AG04450 (cell line): ENCODE measurements at regions not wholly inside any gene's neighbourhood (a gene's known extent, or its start where the extent isn't known, plus 50 kb on each side); places are given as distances from the start of the nearest gene placed in this dataset.

Experiments used
- CTCF ChIA-PET: fragments of 300-600, 350-600 bp; formaldehyde crosslinking; extraction: SDS; loops from one replicate; lab custom pipeline; 2022; ENCODE audit warnings: antibody characterized with exemption, inconsistent platforms; lab: Charles Lee
- POLR2A ChIA-PET: fragments of 350-600 bp; formaldehyde crosslinking; extraction: SDS; loops from one replicate; lab custom pipeline; 2021; ENCODE audit warnings: antibody characterized with exemption, inconsistent platforms; lab: Yijun Ruan, JAX
- DNase-seq: peaks from one replicate; pipeline ENCODE4 v3.0.0-alpha.2; 2011; ENCODE audit warnings: low read depth, low spot score
- H3K27ac ChIP-seq: one replicate; pipeline ENCODE4 v1.5.1; 2012; ENCODE audit warnings: low read depth, low read length, control low read depth
- H3K27me3 ChIP-seq: one replicate; pipeline ENCODE4 v1.6.0; 2012; ENCODE audit warnings: low read length; ENCODE audit not compliant: control insufficient read depth, insufficient read depth
- H3K4me3 ChIP-seq: 2 replicates; pipeline ENCODE4 v1.5.1; 2011; ENCODE audit warnings: mild to moderate bottlenecking, low read depth, low read length, control low read depth
- H3K9me3 ChIP-seq: 2 replicates; pipeline ENCODE4 v1.5.1; 2012; ENCODE audit warnings: low read length; ENCODE audit not compliant: control insufficient read depth, insufficient read depth
- TF ChIP-seq, protein P1 (sequence below): IDR thresholded peaks from 2 replicates; pipeline ENCODE4 v1.5.1; 2011; ENCODE audit warnings: low read depth, low read length, control low read depth, inconsistent platforms

DNA sequence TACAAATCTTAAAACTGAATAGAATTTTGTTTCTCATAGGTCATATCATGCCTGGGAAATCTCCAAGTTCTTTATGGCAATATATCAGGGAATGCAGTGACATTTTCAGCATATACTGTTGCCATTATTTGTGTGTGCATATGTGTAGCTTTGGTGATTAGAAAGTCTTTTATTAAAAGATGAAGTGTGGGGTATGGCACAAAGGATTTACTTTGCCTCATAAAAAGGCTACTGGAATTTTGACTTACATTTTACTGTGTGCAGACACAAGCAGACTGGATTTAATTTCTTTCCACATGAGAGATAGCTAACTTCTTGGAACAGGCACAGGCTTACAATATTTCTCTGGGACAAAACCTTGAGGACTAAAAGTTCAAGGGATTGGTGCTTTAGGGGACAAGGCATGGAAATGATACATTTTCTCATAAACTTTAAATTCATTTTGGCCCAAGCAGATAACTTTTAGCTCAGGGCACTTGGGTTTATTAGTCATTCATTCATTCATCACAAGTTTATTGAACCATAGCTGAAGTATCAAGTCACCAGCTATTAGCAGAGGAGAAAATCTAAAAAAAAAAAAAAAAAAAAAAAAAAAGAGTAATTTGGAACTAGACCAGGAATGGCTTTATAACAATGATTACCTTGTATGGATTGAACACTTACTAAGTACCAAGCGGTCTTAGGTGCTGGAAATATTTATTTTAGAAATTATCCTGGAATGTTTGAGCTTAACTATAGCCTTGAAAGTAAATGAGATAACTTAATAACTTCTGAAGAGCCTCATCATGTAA, 191.5 kb downstream of the SLIT2 start:
- CTCF ChIA-PET: interaction anchor here (1.0 kb wide), 2 partner anchors 101 to 241 kb away, joined by 5 read pairs; no protein-coding TSS in a partner anchor
- TF ChIP-seq, protein P1, sequence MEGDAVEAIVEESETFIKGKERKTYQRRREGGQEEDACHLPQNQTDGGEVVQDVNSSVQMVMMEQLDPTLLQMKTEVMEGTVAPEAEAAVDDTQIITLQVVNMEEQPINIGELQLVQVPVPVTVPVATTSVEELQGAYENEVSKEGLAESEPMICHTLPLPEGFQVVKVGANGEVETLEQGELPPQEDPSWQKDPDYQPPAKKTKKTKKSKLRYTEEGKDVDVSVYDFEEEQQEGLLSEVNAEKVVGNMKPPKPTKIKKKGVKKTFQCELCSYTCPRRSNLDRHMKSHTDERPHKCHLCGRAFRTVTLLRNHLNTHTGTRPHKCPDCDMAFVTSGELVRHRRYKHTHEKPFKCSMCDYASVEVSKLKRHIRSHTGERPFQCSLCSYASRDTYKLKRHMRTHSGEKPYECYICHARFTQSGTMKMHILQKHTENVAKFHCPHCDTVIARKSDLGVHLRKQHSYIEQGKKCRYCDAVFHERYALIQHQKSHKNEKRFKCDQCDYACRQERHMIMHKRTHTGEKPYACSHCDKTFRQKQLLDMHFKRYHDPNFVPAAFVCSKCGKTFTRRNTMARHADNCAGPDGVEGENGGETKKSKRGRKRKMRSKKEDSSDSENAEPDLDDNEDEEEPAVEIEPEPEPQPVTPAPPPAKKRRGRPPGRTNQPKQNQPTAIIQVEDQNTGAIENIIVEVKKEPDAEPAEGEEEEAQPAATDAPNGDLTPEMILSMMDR: no peak
- POLR2A ChIA-PET: interaction anchor here (0.6 kb wide), 1 partner anchor 121 kb away, joined by 5 read pairs; no protein-coding TSS in a partner anchor
- Histone ChIP-seq H3K4me3 (no peak overlapping the region), H3K27ac (no peak overlapping the region), H3K27me3 (no peaks in the 10 kb centered on the region), H3K9me3 (no peaks in the 10 kb centered on the region)
- no peak for DNase-seq

DNA sequence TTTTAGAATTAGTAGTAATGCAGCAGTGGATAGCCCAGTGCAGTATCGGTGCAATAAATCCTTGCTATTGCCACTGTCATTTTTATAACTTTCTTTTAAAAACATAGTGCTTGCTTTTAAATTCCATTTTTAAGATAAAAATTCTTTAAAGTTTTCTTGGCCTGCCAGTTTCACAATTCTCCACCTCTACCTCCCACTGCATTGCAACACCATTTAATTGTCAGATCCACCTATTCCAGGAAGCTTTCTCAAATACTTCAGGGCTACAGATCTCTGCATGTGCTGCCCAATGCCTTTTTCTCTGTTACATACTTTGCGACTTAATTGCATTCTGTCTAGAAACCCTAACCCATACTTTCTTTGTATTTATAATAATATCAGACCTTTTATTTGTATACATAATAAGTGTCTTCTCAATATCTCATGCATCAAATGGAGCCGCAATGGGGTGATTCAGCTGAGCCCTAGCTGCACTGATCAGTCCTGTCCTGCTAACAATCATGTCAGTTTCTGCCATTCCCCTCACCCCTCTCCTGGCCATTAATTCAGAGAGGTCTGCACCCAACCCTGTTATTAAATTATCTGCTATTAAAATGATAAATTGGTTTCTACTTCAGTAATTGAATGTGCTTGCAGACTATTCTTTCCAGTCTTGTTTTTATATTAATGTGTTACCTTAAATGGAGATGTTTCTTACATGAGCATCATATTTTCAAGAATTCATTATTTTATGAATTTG, 193.1 kb downstream of the SLIT2 start:
- no peak overlapping the region for H3K4me3 ChIP-seq
- no peaks in the 10 kb centered on the region for H3K27me3 ChIP-seq
- POLR2A ChIA-PET: no interaction called here
- DNase-seq: no peak
- no peak overlapping the region for H3K27ac ChIP-seq
- TF ChIP-seq, protein P1: no peak
- H3K9me3 ChIP-seq: no peaks in the 10 kb centered on the region
- CTCF ChIA-PET: interaction anchor here (0.6 to 0.8 kb wide), 4 partner anchors 31 to 177 kb away, joined by 3 to 12 read pairs (median 6); no protein-coding TSS in a partner anchor

DNA sequence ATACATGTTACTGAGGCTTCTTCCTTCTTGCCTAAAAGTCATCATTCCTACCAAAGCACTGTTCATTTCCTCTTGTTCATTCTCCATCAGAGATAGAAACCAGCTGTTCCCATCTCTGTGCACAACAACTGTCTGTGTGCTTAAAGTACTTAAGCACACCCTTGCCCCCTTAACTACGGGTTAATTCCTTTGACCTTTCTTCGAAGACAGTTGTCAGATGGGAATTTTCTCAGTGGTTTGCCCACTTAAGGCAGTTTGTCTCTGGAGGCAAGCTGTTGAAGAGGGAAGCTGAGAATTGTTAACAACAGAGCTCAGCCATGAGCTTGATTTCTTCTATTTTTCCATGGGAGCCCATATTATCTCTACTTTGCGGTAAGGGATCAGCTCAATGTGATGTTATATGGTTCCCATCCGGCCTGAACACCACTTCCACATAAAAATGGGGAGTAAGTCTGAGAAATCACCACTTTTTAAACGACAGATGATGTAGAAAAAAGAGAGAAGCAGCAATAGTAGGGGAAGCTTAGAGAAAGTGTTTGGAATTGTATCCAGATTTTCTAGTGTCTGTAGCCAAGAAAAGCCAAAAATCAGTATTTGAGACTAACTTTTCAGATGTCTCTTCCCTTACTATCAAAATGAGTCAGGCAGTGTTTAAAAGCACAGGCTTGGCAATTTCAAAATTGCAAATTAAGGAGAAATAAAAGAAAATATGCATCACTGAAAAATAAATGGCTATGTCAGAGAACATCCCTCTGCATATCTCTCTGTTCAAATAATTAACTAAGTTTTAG, 194.4 kb downstream of the SLIT2 start:
- no peaks in the 10 kb centered on the region for H3K27me3 ChIP-seq
- ChIA-PET POLR2A (interaction anchor here (0.6 kb wide), 1 partner anchor 94 kb away, joined by 3 read pairs; no protein-coding TSS in a partner anchor), CTCF (interaction anchor here (0.8 to 1.2 kb wide), 2 partner anchors 12 to 32 kb away, joined by 3 read pairs; no protein-coding TSS in a partner anchor)
- no peak overlapping the region for H3K27ac ChIP-seq
- no peaks in the 10 kb centered on the region for H3K9me3 ChIP-seq
- DNase-seq: no peak
- TF ChIP-seq, protein P1: no peak
- no peak overlapping the region for H3K4me3 ChIP-seq

DNA sequence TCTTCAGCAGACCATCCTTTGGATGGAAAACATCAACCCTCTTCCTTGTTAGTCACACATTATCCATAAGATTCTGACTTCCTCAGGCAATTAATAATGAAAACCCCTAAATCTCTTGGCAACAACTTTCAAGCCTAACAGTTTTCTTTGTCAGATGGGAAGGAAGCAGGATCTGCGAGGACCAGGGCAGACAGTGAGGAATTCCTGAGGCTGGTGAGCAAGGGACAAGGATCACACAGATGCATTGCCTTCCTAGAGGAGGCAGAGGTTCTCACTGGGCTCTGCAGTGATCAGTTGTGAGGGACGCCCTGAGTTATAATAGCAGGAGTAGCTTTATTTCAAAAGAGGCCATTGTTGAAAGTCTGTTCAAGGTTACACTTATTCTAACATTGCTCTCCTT, 195.4 kb downstream of the SLIT2 start:
- ChIA-PET CTCF (interaction anchor here (1.6 kb wide), 1 partner anchor 97 kb away, joined by 3 read pairs; no protein-coding TSS in a partner anchor), POLR2A (no interaction called here)
- no peak for DNase-seq
- TF ChIP-seq, protein P1: no peak
- Histone ChIP-seq H3K9me3 (no peaks in the 10 kb centered on the region), H3K27ac (no peak overlapping the region), H3K4me3 (no peak overlapping the region), H3K27me3 (no peaks in the 10 kb centered on the region)
